H1 (cell line): ENCODE measurements at regions not wholly inside any gene's neighbourhood (a gene's known extent, or its start where the extent isn't known, plus 50 kb on each side); places are given as distances from the start of the nearest gene placed in this dataset.

Experiments
- CTCF ChIA-PET: fragments of 300-600 bp; sonication (Branson Sonifier 250); formaldehyde crosslinking; loops from one replicate; lab custom pipeline; 2021; ENCODE audit not compliant: partially characterized antibody; lab: Charles Lee
- POLR2A ChIA-PET: fragments of 300-600 bp; sonication (Branson Sonifier 250); formaldehyde crosslinking; loops from one replicate; lab custom pipeline; 2021; ENCODE audit warnings: inconsistent platforms; ENCODE audit not compliant: partially characterized antibody; lab: Charles Lee
- DNase-seq, 2 experiments: peaks; one replicate each; pipeline versions ENCODE4 v3.0.0 to v3.0.0-alpha.2; 2010 to 2022; ENCODE audit warnings: low spot score in 2 of 2, low read depth in 1 of 2, mixed read lengths in 1 of 2
- FAIRE-seq: peaks from 2 replicates; lab custom pipeline; 2011; peaks lifted over from hg19 to GRCh38; lab: Jason Lieb, UNC
- H2AFZ ChIP-seq: 2 replicates; pipeline ENCODE4 v1.8.1; 2012; ENCODE audit warnings: low read length, inconsistent platforms
- H2AK5ac ChIP-seq: 2 replicates; pipeline ENCODE4 v1.6.1; 2013; ENCODE audit warnings: low read depth, low read length
- H2BK120ac ChIP-seq: replicated peaks from 2 replicates; pipeline ENCODE3; 2013; ENCODE audit warnings: low read depth, low read length, inconsistent platforms
- H2BK12ac ChIP-seq: 2 replicates; pipeline ENCODE4 v1.6.1; 2013; ENCODE audit warnings: low read depth, low read length
- H2BK15ac ChIP-seq: 2 replicates; pipeline ENCODE4 v1.6.1; 2013; ENCODE audit warnings: low read length
- H2BK20ac ChIP-seq: 2 replicates; pipeline ENCODE4 v1.6.1; 2013; ENCODE audit warnings: low read length
- H2BK5ac ChIP-seq: 2 replicates; pipeline ENCODE4 v1.6.1; 2013; ENCODE audit warnings: low read depth, low read length
- H3K14ac ChIP-seq: 2 replicates; pipeline ENCODE4 v1.6.1; 2013; ENCODE audit warnings: inconsistent platforms; ENCODE audit not compliant: insufficient read length
- H3K18ac ChIP-seq: 2 replicates; pipeline ENCODE4 v1.6.1; 2013; ENCODE audit warnings: low read length; ENCODE audit errors: extremely low read depth
- H3K23ac ChIP-seq: 2 replicates; pipeline ENCODE4 v1.6.1; 2013; ENCODE audit warnings: inconsistent platforms; ENCODE audit not compliant: insufficient read length
- H3K23me2 ChIP-seq: 2 replicates; pipeline ENCODE4 v1.6.1; 2013; ENCODE audit warnings: low read depth, low read length
- H3K27ac ChIP-seq: 2 replicates; pipeline ENCODE4 v1.6.1; 2011; ENCODE audit warnings: low read depth, low read length, inconsistent platforms
- H3K27me3 ChIP-seq, 4 experiments: replicated peaks in 1 of 4; 1 replicate in 1 of 4; 2 replicates in 3 of 4; pipeline versions ENCODE4 v1.6.1 to v1.8.1; 2011 to 2013; ENCODE audit warnings: low read length in 3 of 4, mild to moderate bottlenecking in 3 of 4, inconsistent platforms in 2 of 4, mixed read lengths in 2 of 4, moderate library complexity in 1 of 4; ENCODE audit not compliant: control insufficient read depth in 3 of 4, insufficient read depth in 3 of 4; ENCODE audit errors: extremely low read depth in 1 of 4
- H3K36me3 ChIP-seq, 4 experiments: 2 replicates each; pipeline versions ENCODE4 v1.6.1 to v1.8.1; 2011 to 2013; ENCODE audit warnings: mild to moderate bottlenecking in 4 of 4, low read length in 3 of 4, moderate library complexity in 2 of 4, control low read depth in 1 of 4, inconsistent platforms in 1 of 4; ENCODE audit not compliant: insufficient read depth in 4 of 4, control insufficient read depth in 2 of 4
- H3K4ac ChIP-seq: replicated peaks from 2 replicates; pipeline ENCODE3; 2013; ENCODE audit warnings: low read length, low read depth, mixed read lengths, inconsistent platforms; ENCODE audit not compliant: insufficient read length
- H3K4me1 ChIP-seq, 4 experiments: replicated peaks in 1 of 4; 1 replicate in 1 of 4; 2 replicates in 3 of 4; pipeline versions ENCODE4 v1.6.1 to v1.8.1; 2011 to 2013; ENCODE audit warnings: low read length in 3 of 4, inconsistent platforms in 2 of 4, mixed read lengths in 1 of 4; ENCODE audit not compliant: insufficient read depth in 4 of 4, control insufficient read depth in 3 of 4
- H3K4me2 ChIP-seq, 2 experiments: 2 replicates each; pipeline versions ENCODE4 v1.6.1 to v1.8.1; 2011 to 2013; ENCODE audit warnings: low read depth in 2 of 2, low read length in 2 of 2, control low read depth in 1 of 2, inconsistent platforms in 1 of 2, mild to moderate bottlenecking in 1 of 2; ENCODE audit not compliant: insufficient read depth in 1 of 2
- H3K4me3 ChIP-seq, 4 experiments: fragments of 200-600, 300-600 bp in 1 of 4; sonication (generic), shearing (Covaris generic), sonication (Bioruptor Twin) in 1 of 4; 2 replicates each; pipeline versions ENCODE4 v1.5.1 to v1.8.1; 2011 to 2016; ENCODE audit warnings: low read length in 4 of 4, low read depth in 3 of 4, control low read depth in 2 of 4, inconsistent platforms in 2 of 4, mild to moderate bottlenecking in 2 of 4, mixed read lengths in 1 of 4, moderate library complexity in 1 of 4; ENCODE audit not compliant: insufficient read depth in 2 of 4; ENCODE audit errors: extremely low read depth in 1 of 4
- H3K56ac ChIP-seq: replicated peaks from 2 replicates; pipeline ENCODE3; 2013; ENCODE audit warnings: low read depth, mild to moderate bottlenecking, mixed read lengths, low read length, inconsistent platforms; ENCODE audit not compliant: insufficient read length
- H3K79me1 ChIP-seq: 2 replicates; pipeline ENCODE4 v1.6.1; 2013; ENCODE audit warnings: low read depth, low read length, control low read depth
- H3K79me2 ChIP-seq, 2 experiments: 2 replicates each; pipeline versions ENCODE4 v1.6.1 to v1.8.1; 2012 to 2013; ENCODE audit warnings: low read length in 2 of 2, mild to moderate bottlenecking in 2 of 2, inconsistent platforms in 1 of 2; ENCODE audit not compliant: insufficient read depth in 2 of 2, control insufficient read depth in 1 of 2
- H3K9ac ChIP-seq, 4 experiments: replicated peaks in 1 of 4; 1 replicate in 1 of 4; 2 replicates in 3 of 4; pipeline versions ENCODE4 v1.6.1 to v1.8.1; 2011 to 2013; ENCODE audit warnings: low read depth in 3 of 4, low read length in 3 of 4, control low read depth in 2 of 4, mild to moderate bottlenecking in 2 of 4, moderate library complexity in 2 of 4, inconsistent platforms in 1 of 4; ENCODE audit errors: extremely low read depth in 1 of 4
- H3K9me3 ChIP-seq, 2 experiments: 2 replicates each; pipeline versions ENCODE4 v1.6.1 to v1.8.1; 2012 to 2013; ENCODE audit warnings: mild to moderate bottlenecking in 2 of 2, moderate library complexity in 2 of 2, control low read depth in 1 of 2, inconsistent platforms in 1 of 2, low read depth in 1 of 2, low read length in 1 of 2, mixed read lengths in 1 of 2; ENCODE audit not compliant: insufficient read depth in 2 of 2
- H4K20me1 ChIP-seq, 2 experiments: replicated peaks in 1 of 2; 2 replicates each; pipeline versions ENCODE3 to v1.8.1; 2011 to 2013; ENCODE audit warnings: inconsistent platforms in 2 of 2, low read length in 2 of 2, mild to moderate bottlenecking in 1 of 2; ENCODE audit not compliant: insufficient read depth in 2 of 2, control insufficient read depth in 1 of 2
- H4K5ac ChIP-seq: 2 replicates; pipeline ENCODE4 v1.6.1; 2013; ENCODE audit warnings: low read length, low read depth, mixed read lengths, inconsistent platforms; ENCODE audit not compliant: insufficient read length
- H4K8ac ChIP-seq: 2 replicates; pipeline ENCODE4 v1.8.0; 2013; ENCODE audit warnings: mild to moderate bottlenecking, moderate library complexity, low read length, inconsistent platforms; ENCODE audit not compliant: insufficient read depth; ENCODE audit errors: extremely low read depth
- H4K91ac ChIP-seq: replicated peaks from 2 replicates; pipeline ENCODE3; 2013; ENCODE audit warnings: low read length, mixed read lengths, inconsistent platforms; ENCODE audit not compliant: insufficient read length
- WGBS, 2 experiments: shearing (Covaris generic) in 1 of 2; methylation state at CpG; one replicate each; pipeline versions ENCODE4 v1.1.6 to v1.1.7; 2013 to 2015; ENCODE audit warnings: low lambda C conversion rate in 2 of 2, mixed read lengths in 2 of 2, inconsistent platforms in 1 of 2, low coverage in 1 of 2, missing lambda C conversion rate in 1 of 2; ENCODE audit not compliant: insufficient replicate concordance in 2 of 2, insufficient coverage in 1 of 2, insufficient read length in 1 of 2; ENCODE audit errors: extremely low coverage in 1 of 2, missing lambda C conversion rate in 1 of 2; 5-methylcytosine and 5-hydroxymethylcytosine counted together

DNA sequence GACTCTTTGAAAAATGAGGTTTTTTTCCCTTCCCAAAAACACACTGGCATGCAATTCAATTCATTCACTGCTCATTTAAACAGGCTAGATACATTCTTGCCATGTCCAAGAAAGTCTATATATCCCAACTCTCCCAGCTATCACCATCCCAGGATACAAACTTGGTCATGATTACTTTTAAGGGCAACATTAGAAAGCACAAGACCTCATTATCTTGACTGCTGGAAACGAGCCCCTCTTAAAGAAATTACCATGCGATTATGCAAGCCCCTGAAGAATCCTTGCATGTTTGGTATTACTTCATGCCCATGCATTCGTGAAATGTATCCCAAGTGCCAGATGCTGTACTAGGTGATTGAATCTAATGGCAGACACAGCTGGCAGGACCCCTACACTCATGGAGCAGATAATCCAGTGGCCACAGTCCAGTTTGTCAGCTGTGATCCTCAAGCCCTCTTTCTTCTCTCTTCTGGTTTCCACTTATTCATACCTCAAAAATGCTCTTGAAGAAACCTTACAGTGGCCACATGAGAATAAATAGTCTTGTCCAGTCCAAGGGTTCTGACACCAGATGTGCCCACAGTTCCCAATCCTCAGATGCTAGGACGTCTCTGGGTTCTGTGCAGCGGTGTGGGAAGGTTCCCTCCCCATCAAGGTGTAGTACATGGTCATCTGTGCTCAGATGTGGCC, 103.7 kb upstream of the HABP2 start:
- Histone ChIP-seq H2BK15ac (no peak overlapping the region), H4K20me1 (no peaks in the 10 kb centered on the region), H3K23ac (no peak overlapping the region), H3K56ac (no peak overlapping the region), H3K27me3 (no peaks in the 10 kb centered on the region), H2BK120ac (no peak overlapping the region), H3K9ac (no peak overlapping the region), H3K79me2 (no peaks in the 10 kb centered on the region), H4K8ac (no peak overlapping the region), H2AFZ (no peak overlapping the region), H3K4ac (no peak overlapping the region), H3K36me3 (no peaks in the 10 kb centered on the region), H2BK5ac (no peak overlapping the region), H3K79me1 (no peaks in the 10 kb centered on the region), H2AK5ac (no peak overlapping the region), H3K27ac (no peak overlapping the region), H3K9me3 (no peaks in the 10 kb centered on the region), H3K18ac (no peak overlapping the region), H2BK12ac (no peak overlapping the region), H3K4me1 (0 out of 7 replicates have a peak, but pooled peaks cover 0 to 3% (median 0%) of the 10 kb centered on the region in 4 experiments), H3K4me3 (no peak overlapping the region), H3K23me2 (no peaks in the 10 kb centered on the region), H4K91ac (no peak overlapping the region), H3K14ac (no peak overlapping the region), H3K4me2 (no peak overlapping the region), H4K5ac (no peak overlapping the region), H2BK20ac (no peak overlapping the region)
- DNase-seq (no peak), FAIRE-seq (no peak)
- WGBS, 2 experiments = 89% methylated on average over 5 of the region's 5 CpGs; no CpG with 5 or more reads in 1 of the 2 experiments
- POLR2A ChIA-PET = no interaction called here
- CTCF ChIA-PET = interaction anchor here (0.8 kb wide), 1 partner anchor 13 kb away, joined by 3 read pairs; no protein-coding TSS in a partner anchor
